K562 (cell line): ENCODE measurements at regions not wholly inside any gene's neighbourhood (a gene's known extent, or its start where the extent isn't known, plus 50 kb on each side); places are given as distances from the start of the nearest gene placed in this dataset.

Experiments used
- ATAC-seq: fragments of 200-7000 bp; cut with Tn5 transposase; 3 replicates; pipeline ENCODE4 v1.9.1; 2020; ENCODE audit warnings: moderate library complexity
- BruUV-seq: library from RNA; stranded (reverse); fragments of 400-500 nt; replicated peaks from 2 replicates; lab custom pipeline; 2021; lab: Mats Ljungman, UMichigan
- CTCF ChIA-PET: fragments of 300-600 bp; formaldehyde crosslinking; extraction: SDS; loops from one replicate; lab custom pipeline; 2021; ENCODE audit warnings: low intra/inter-chr PET ratio; lab: Yijun Ruan, JAX
- POLR2A ChIA-PET: fragments of 300-600, 350-650 bp; sonication (Branson Sonifier 250); formaldehyde crosslinking; extraction: SDS; loops from one replicate; lab custom pipeline; 2021; ENCODE audit warnings: antibody characterized with exemption, inconsistent platforms; lab: Yijun Ruan, JAX
- DNase-seq, 4 experiments: peaks; one replicate each; pipeline versions ENCODE4 v3.0.0 to v3.0.0-alpha.2; 2011 to 2018; ENCODE audit warnings: low spot score in 3 of 4, mixed read lengths in 3 of 4; ENCODE audit errors: extremely low read depth in 1 of 4
- FAIRE-seq: peaks from 2 replicates; lab custom pipeline; 2011; peaks lifted over from hg19 to GRCh38; lab: Jason Lieb, UNC
- H2AFZ ChIP-seq: 2 replicates; pipeline ENCODE4 v1.6.0; 2011; ENCODE audit warnings: low read depth, low read length, control low read depth, inconsistent platforms
- H3K27ac ChIP-seq: fragments of 200-600 bp; 3 replicates; pipeline ENCODE4 v1.8.0; 2011; ENCODE audit warnings: low read depth, mild to moderate bottlenecking, control low read depth, inconsistent platforms, low read length, moderate library complexity, mixed read lengths; ENCODE audit errors: extremely low read depth
- H3K27me3 ChIP-seq, 2 experiments: fragments of 300-600 bp in 1 of 2; 2 replicates in 1 of 2; 3 replicates in 1 of 2; pipeline versions ENCODE4 v1.6.0 to v1.8.0; 2011; ENCODE audit warnings: inconsistent platforms in 2 of 2, low read length in 2 of 2, mild to moderate bottlenecking in 1 of 2, mixed read lengths in 1 of 2, moderate library complexity in 1 of 2; ENCODE audit not compliant: control insufficient read depth in 2 of 2, insufficient read depth in 2 of 2
- H3K36me3 ChIP-seq: fragments of 300-600 bp; 3 replicates; pipeline ENCODE4 v1.8.0; 2011; ENCODE audit warnings: mild to moderate bottlenecking, low read length, inconsistent platforms; ENCODE audit not compliant: control insufficient read depth, insufficient read depth
- H3K4me1 ChIP-seq, 2 experiments: fragments of 200-600 bp in 1 of 2; replicated peaks in 1 of 2; 2 replicates in 1 of 2; 3 replicates in 1 of 2; pipeline versions ENCODE4 v1.5.1 to v1.8.0; 2011; ENCODE audit warnings: inconsistent platforms in 2 of 2, low read length in 2 of 2, mild to moderate bottlenecking in 1 of 2, mixed read lengths in 1 of 2, moderate library complexity in 1 of 2; ENCODE audit not compliant: control insufficient read depth in 2 of 2, insufficient read depth in 2 of 2
- H3K4me2 ChIP-seq: 2 replicates; pipeline ENCODE4 v1.6.1; 2011; ENCODE audit warnings: low read length, control low read depth, inconsistent platforms, mixed read lengths; ENCODE audit not compliant: insufficient read depth
- H3K4me3 ChIP-seq: fragments of 200-600 bp; sonication (generic), shearing (Covaris generic); 2 replicates; pipeline ENCODE4 v1.5.1; 2016; ENCODE audit warnings: control low read depth, inconsistent platforms
- H3K79me2 ChIP-seq: fragments of 200-600 bp; 3 replicates; pipeline ENCODE4 v1.8.0; 2011; ENCODE audit warnings: low read length, inconsistent platforms; ENCODE audit not compliant: control insufficient read depth, insufficient read depth
- H3K9ac ChIP-seq, 2 experiments: 2 replicates each; pipeline versions ENCODE4 v1.6.0 to v1.6.1; 2011; ENCODE audit warnings: low read depth in 2 of 2, low read length in 2 of 2, control low read depth in 1 of 2, inconsistent platforms in 1 of 2, mild to moderate bottlenecking in 1 of 2, mixed read lengths in 1 of 2; ENCODE audit not compliant: insufficient read depth in 1 of 2
- H3K9me1 ChIP-seq: one replicate; pipeline ENCODE4 v1.6.0; 2011; ENCODE audit warnings: inconsistent platforms, mild to moderate bottlenecking, low read length, moderate library complexity; ENCODE audit not compliant: control insufficient read depth, insufficient read depth
- H3K9me3 ChIP-seq: replicated peaks from 2 replicates; pipeline ENCODE4 v1.5.1; 2011; ENCODE audit warnings: low read depth, low read length, inconsistent platforms; ENCODE audit not compliant: control insufficient read depth, insufficient read depth
- H4K20me1 ChIP-seq: replicated peaks from 2 replicates; pipeline ENCODE4 v1.6.1; 2011; ENCODE audit warnings: low read length, inconsistent platforms, mixed read lengths; ENCODE audit not compliant: control insufficient read depth, insufficient read depth
- AFF1 ChIP-seq, 2 experiments: fragments of 450-650 bp; IDR thresholded peaks; 2 replicates each; pipeline ENCODE4 v1.6.1; 2018; ENCODE audit warnings: mild to moderate bottlenecking in 2 of 2, low read depth in 1 of 2; ENCODE audit not compliant: partially characterized antibody in 2 of 2
- RBM22 ChIP-seq: fragments of 200-400 bp; formaldehyde crosslinking; IDR thresholded peaks from 2 replicates; pipeline ENCODE4 v1.6.1; 2018; ENCODE audit warnings: low read length, low read depth; ENCODE audit not compliant: poor library complexity, severe bottlenecking
- WGBS: fragments of 100-300 bp; shearing (Covaris generic); methylation state at CpG from one replicate; pipeline ENCODE4 v1.1.6; 2016; ENCODE audit warnings: low coverage, mixed read lengths; ENCODE audit not compliant: insufficient coverage; ENCODE audit errors: missing lambda C conversion rate; 5-methylcytosine and 5-hydroxymethylcytosine counted together
- in situ Hi-C: fragments of 300-500 bp; cut with MboI; formaldehyde crosslinking; loops from 4 replicates; pipeline ENCODE4 v1.15.0; 2018; ENCODE audit warnings: inconsistent platforms, mixed read lengths
- intact Hi-C: fragments of 100-400 bp; cut with micrococcal nuclease; formaldehyde crosslinking; loops from 2 replicates; pipeline ENCODE4 v1.14.2; 2022

- Histone ChIP-seq H2AFZ (no peak overlapping the region), H3K4me3 (no peak overlapping the region), H3K27ac (no peak overlapping the region), H3K9me3 (no peaks in the 10 kb centered on the region), H3K9me1 (no peaks in the 10 kb centered on the region), H3K27me3 (no peaks in the 10 kb centered on the region), H3K4me1 (peaks cover 8 to 51% of the 10 kb centered on the region in 2 experiments), H3K4me2 (no peak overlapping the region), H4K20me1 (no peaks in the 10 kb centered on the region), H3K9ac (no peak overlapping the region), H3K36me3 (no peaks in the 10 kb centered on the region; the same call in 2 of the 3 replicates), H3K79me2 (no peaks in the 10 kb centered on the region)
- TF ChIP-seq RBM22 (no peak), AFF1 (IDR thresholded peaks at IDR 0.05; ENCODE audit: low read depth in 1 of 2, partially characterized antibody in 2 of 2) (peak in 1 of 2 experiments; percentile 97)
- ChIA-PET CTCF (no interaction called here), POLR2A (interaction anchor here (1.4 kb wide), 1 partner anchor 14 kb away, joined by 4 read pairs; no protein-coding TSS in a partner anchor)
- no TSS peak for BruUV-seq
- DNase-seq = no peak
- intact Hi-C loops (no loop called here), in situ Hi-C loops (no loop called here)
- WGBS = 89% methylated on average over 4 of the region's 5 CpGs
- no peak for ATAC-seq
- FAIRE-seq = no peak
Measured at GRCh38 chr3:72183489-72183888, 398.5 kb upstream of the PROK2 start.
